ENCODE measurements at regions not wholly inside any gene's neighbourhood (a gene's known extent, or its start where the extent isn't known, plus 50 kb on each side); places are given as distances from the start of the nearest gene placed in this dataset.

- no peak for TF ChIP-seq EP300 (conservative IDR thresholded peaks at IDR 0.05; ENCODE audit: poor library complexity, severe bottlenecking)
- TF ChIP-seq CTCF (IDR thresholded peaks at IDR 0.05; ENCODE audit: poor library complexity, severe bottlenecking): no peak
- no peak for TF ChIP-seq POLR2AphosphoS5 (IDR thresholded peaks at IDR 0.05)
- no peak for TF ChIP-seq EZH2 (IDR thresholded peaks at IDR 0.05; ENCODE audit: borderline replicate concordance, insufficient read depth, low read length, poor library complexity, severe bottlenecking)
- no peak for TF ChIP-seq TAF1 (IDR thresholded peaks at IDR 0.05; ENCODE audit: low read depth)
- TF ChIP-seq REST (IDR thresholded peaks at IDR 0.05; ENCODE audit: borderline replicate concordance): no peak
- TF ChIP-seq MXI1 (conservative IDR thresholded peaks at IDR 0.05; ENCODE audit: poor library complexity, severe bottlenecking): no peak
Measured at GRCh38 chr2:167816874-167817290, 430.5 kb downstream of the STK39 start.

Measured in neural cell (in vitro differentiated cells).